ENCODE measurements at regions not wholly inside any gene's neighbourhood (a gene's known extent, or its start where the extent isn't known, plus 50 kb on each side); places are given as distances from the start of the nearest gene placed in this dataset.

- TF ChIP-seq POLR2A (IDR thresholded peaks at IDR 0.05; ENCODE audit: borderline replicate concordance, extremely low read depth, insufficient read depth, insufficient read length) (no peak), CTCF (IDR thresholded peaks at IDR 0.05 in 2 of 3, conservative IDR thresholded peaks at IDR 0.05 in 1 of 3; ENCODE audit: borderline replicate concordance in 1 of 3, insufficient read depth in 1 of 3, low read depth in 2 of 3, low read length in 2 of 3) (no peak), EZH2 (IDR thresholded peaks at IDR 0.05) (no peak), SP1 (IDR thresholded peaks at IDR 0.05; ENCODE audit: low read depth) (no peak), ZFX (IDR thresholded peaks at IDR 0.05) (no peak), JUND (IDR thresholded peaks at IDR 0.05) (no peak), CEBPB (IDR thresholded peaks at IDR 0.05; ENCODE audit: low read depth) (no peak), EZH2phosphoT487 (IDR thresholded peaks at IDR 0.05; ENCODE audit: borderline replicate concordance) (no peak), POLR2AphosphoS5 (IDR thresholded peaks at IDR 0.05; ENCODE audit: low read depth, low read length) (no peak), SIN3A (IDR thresholded peaks at IDR 0.05; ENCODE audit: low read depth) (no peak), SRF (IDR thresholded peaks at IDR 0.05; ENCODE audit: low read depth) (no peak), ZBTB33 (IDR thresholded peaks at IDR 0.05; ENCODE audit: extremely low read depth, insufficient replicate concordance, low read length) (no peak), ZNF274 (IDR thresholded peaks at IDR 0.05; ENCODE audit: low read depth, low read length) (no peak)
Measured at GRCh38 chr3:152915695-152916094, 80.8 kb downstream of the P2RY1 start.
